GM23248 (cell line): ENCODE measurements at regions not wholly inside any gene's neighbourhood (a gene's known extent, or its start where the extent isn't known, plus 50 kb on each side); places are given as distances from the start of the nearest gene placed in this dataset.

ENCODE experiments used
- EZH2 ChIP-seq: fragments of 200-600 bp; sonication (generic); IDR thresholded peaks from 2 replicates; pipeline ENCODE4 v1.6.1; 2018; ENCODE audit warnings: antibody characterized with exemption, mild to moderate bottlenecking; ENCODE audit not compliant: insufficient read depth, poor library complexity, severe bottlenecking
- EZH2phosphoT487 ChIP-seq: fragments of 200-600 bp; sonication (generic); IDR thresholded peaks from 2 replicates; pipeline ENCODE4 v1.6.1; 2018; ENCODE audit warnings: antibody characterized with exemption, moderate library complexity, mild to moderate bottlenecking, low read depth; ENCODE audit not compliant: insufficient read depth

DNA sequence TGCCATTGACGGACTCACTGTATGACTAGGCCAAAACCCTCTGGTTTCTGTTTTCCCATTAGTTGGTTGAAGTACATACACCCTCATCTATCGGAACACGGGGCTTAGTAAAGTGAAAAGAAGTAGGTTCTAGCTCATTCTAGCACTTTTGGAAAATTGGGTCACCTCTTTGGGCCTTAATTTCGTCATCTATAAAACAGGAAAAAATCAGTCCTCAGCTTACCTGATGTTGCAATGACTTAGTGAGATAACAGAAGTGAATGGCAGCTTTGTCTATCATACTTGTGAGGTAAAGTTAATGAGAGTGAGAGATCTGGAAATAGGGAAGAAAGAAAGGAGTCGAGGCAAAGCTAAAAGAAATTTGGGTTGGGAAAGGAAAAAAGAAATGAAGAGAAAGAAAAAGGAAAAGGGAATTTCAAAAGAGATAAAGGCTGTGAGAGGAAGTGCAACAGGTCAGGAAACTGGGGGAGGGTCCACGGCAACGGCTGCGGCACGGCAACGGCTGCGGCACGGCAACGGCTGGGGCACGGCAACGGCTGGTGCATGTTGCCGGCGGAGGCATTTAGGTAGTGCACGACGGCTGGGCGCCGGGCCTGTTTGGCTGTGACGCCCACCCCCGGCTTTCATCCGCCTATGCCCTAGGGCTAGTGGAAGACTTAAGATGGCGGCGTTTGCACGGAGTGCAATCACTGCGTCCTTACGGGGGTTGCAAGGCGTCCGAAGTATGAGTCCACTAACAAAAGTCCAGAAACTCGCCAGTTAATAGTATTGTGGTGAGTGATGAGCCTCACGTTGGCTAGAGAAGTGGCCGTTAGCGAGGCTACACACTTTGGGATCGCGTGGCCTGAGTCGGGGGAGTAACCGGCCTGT, 91.4 kb upstream of the XIST start:
- TF ChIP-seq EZH2: no peak
- no peak for TF ChIP-seq EZH2phosphoT487
